A549 (cell line): ENCODE measurements at regions not wholly inside any gene's neighbourhood (a gene's known extent, or its start where the extent isn't known, plus 50 kb on each side); places are given as distances from the start of the nearest gene placed in this dataset.

Source experiments
- ATAC-seq, 2 experiments: fragments of 200-7000 bp in 1 of 2; fragments of >200 bp in 1 of 2; cut with Nextera tagmentation in 1 of 2; cut with Tn5 transposase in 1 of 2; 3 replicates each; pipeline versions ENCODE4 v1.8.0 to v1.9.1; 2018 to 2020; ENCODE audit warnings: mild to moderate bottlenecking in 1 of 2, moderate library complexity in 1 of 2
- CTCF ChIA-PET: fragments of 300-600 bp; sonication (Branson Sonifier 250); formaldehyde crosslinking; extraction: SDS; loops from one replicate; lab custom pipeline; 2021; ENCODE audit warnings: antibody characterized with exemption, inconsistent platforms; lab: Yijun Ruan, JAX
- POLR2A ChIA-PET: fragments of 350-600 bp; formaldehyde crosslinking; extraction: SDS; loops from one replicate; lab custom pipeline; 2021; ENCODE audit warnings: antibody characterized with exemption, inconsistent platforms; lab: Yijun Ruan, JAX
- DNase-seq, 2 experiments: peaks; one replicate each; pipeline versions ENCODE4 v3.0.0 to v3.0.0-alpha.2; 2011 to 2016; ENCODE audit warnings: low read depth in 1 of 2, low spot score in 1 of 2
- FAIRE-seq: peaks from 2 replicates; lab custom pipeline; 2011; peaks lifted over from hg19 to GRCh38; lab: Jason Lieb, UNC
- H3K27ac ChIP-seq, 2 experiments: fragments of >200 bp; sonication (Bioruptor Twin); formaldehyde crosslinking; 3 replicates each; pipeline ENCODE4 v1.5.1; 2016 to 2017
- H3K4me1 ChIP-seq: fragments of >200 bp; sonication (Bioruptor Twin); formaldehyde crosslinking; 3 replicates; pipeline ENCODE4 v1.6.1; 2016
- H3K4me2 ChIP-seq: fragments of >200 bp; sonication (Bioruptor Twin); formaldehyde crosslinking; 3 replicates; pipeline ENCODE4 v1.6.1; 2016
- H3K4me3 ChIP-seq: fragments of >200 bp; sonication (Bioruptor Twin); formaldehyde crosslinking; 3 replicates; pipeline ENCODE4 v1.5.1; 2016
- H3K9me3 ChIP-seq: fragments of >200 bp; sonication (Bioruptor Twin); formaldehyde crosslinking; 3 replicates; pipeline ENCODE4 v1.6.1; 2016
- BHLHE40 ChIP-seq: IDR thresholded peaks from 2 replicates; pipeline ENCODE4 v1.6.1; 2012; ENCODE audit warnings: low read depth, low read length, inconsistent platforms
- CHD4 ChIP-seq: fragments of 200-600 bp; sonication (generic); IDR thresholded peaks from 2 replicates; pipeline ENCODE4 v1.6.1; 2016; ENCODE audit warnings: antibody characterized with exemption, mild to moderate bottlenecking, borderline replicate concordance
- FOSB ChIP-seq: fragments of 250-450 bp; sonication (Bioruptor Pico); IDR thresholded peaks from 2 replicates; pipeline ENCODE4 v1.5.0; 2020; ENCODE audit warnings: mild to moderate bottlenecking, moderate library complexity
- HDAC2 ChIP-seq: fragments of 200-600 bp; sonication (generic); IDR thresholded peaks from 2 replicates; pipeline ENCODE4 v1.6.1; 2016
- HES2 ChIP-seq: fragments of >200 bp; sonication (Bioruptor Twin); formaldehyde crosslinking; IDR thresholded peaks from 2 replicates; pipeline ENCODE4 v1.6.1; 2016
- HMGXB4 ChIP-seq: fragments of 250-450 bp; sonication (Bioruptor Pico); IDR thresholded peaks from 2 replicates; pipeline ENCODE4 v1.5.0; 2021; ENCODE audit warnings: mild to moderate bottlenecking, moderate library complexity, borderline replicate concordance
- HOXA7 ChIP-seq: fragments of 250-450 bp; sonication (Bioruptor Pico); IDR thresholded peaks from 2 replicates; pipeline ENCODE4 v1.5.0; 2020; ENCODE audit warnings: mild to moderate bottlenecking, moderate library complexity
- HOXB13 ChIP-seq: fragments of 250-450 bp; sonication (Bioruptor Pico); IDR thresholded peaks from 2 replicates; pipeline ENCODE4 v1.5.0; 2020; ENCODE audit warnings: low read depth, mild to moderate bottlenecking, moderate library complexity
- JUN ChIP-seq, 2 experiments: fragments of >200 bp; sonication (Bioruptor Twin); formaldehyde crosslinking; IDR thresholded peaks; 2 replicates in 1 of 2; 3 replicates in 1 of 2; pipeline ENCODE4 v1.6.1; 2016 to 2017
- KDM5A ChIP-seq: fragments of 200-600 bp; sonication (generic); IDR thresholded peaks from 2 replicates; pipeline ENCODE4 v1.6.1; 2016; ENCODE audit warnings: antibody characterized with exemption, mild to moderate bottlenecking
- MAFK ChIP-seq: fragments of 450-650 bp; IDR thresholded peaks from 2 replicates; pipeline ENCODE4 v1.6.1; 2014; ENCODE audit not compliant: partially characterized antibody
- MAX ChIP-seq: IDR thresholded peaks from 2 replicates; pipeline ENCODE4 v1.6.1; 2012
- NR3C1 ChIP-seq: fragments of >200 bp; sonication (Bioruptor Twin); formaldehyde crosslinking; IDR thresholded peaks from 3 replicates; pipeline ENCODE4 v1.6.1; 2017
- POLR2AphosphoS2 ChIP-seq: conservative IDR thresholded peaks from 2 replicates; pipeline ENCODE4 v1.6.1; 2012; ENCODE audit warnings: low read length, improper control_type of control experiment, inconsistent platforms
- RAD21 ChIP-seq, 2 experiments: fragments of >200 bp in 1 of 2; sonication (Bioruptor Twin) in 1 of 2; formaldehyde crosslinking in 1 of 2; IDR thresholded peaks in 1 of 2; conservative IDR thresholded peaks in 1 of 2; 2 replicates in 1 of 2; 3 replicates in 1 of 2; pipeline ENCODE4 v1.6.1; 2012 to 2018; ENCODE audit warnings: inconsistent platforms in 1 of 2
- RCOR1 ChIP-seq: fragments of 150-350 bp; IDR thresholded peaks from 2 replicates; pipeline ENCODE4 v1.6.1; 2014; ENCODE audit warnings: antibody characterized with exemption, low read length, low read depth
- TFCP2L1 ChIP-seq: fragments of 250-450 bp; sonication (Bioruptor Pico); IDR thresholded peaks from 2 replicates; pipeline ENCODE4 v1.5.0; 2021; ENCODE audit warnings: mild to moderate bottlenecking
- USF2 ChIP-seq: fragments of 450-650 bp; IDR thresholded peaks from 2 replicates; pipeline ENCODE4 v1.6.1; 2014; ENCODE audit warnings: antibody characterized with exemption
- WGBS: methylation state at CpG from one replicate; pipeline ENCODE4 v1.1.6; 2017; ENCODE audit errors: missing lambda C conversion rate; 5-methylcytosine and 5-hydroxymethylcytosine counted together
- TF ChIP-seq, protein P1 (sequence below): IDR thresholded peaks from 2 replicates; pipeline ENCODE4 v1.6.1; 2012
- TF ChIP-seq, protein P2 (sequence below): fragments of 200-600 bp; sonication (generic); IDR thresholded peaks from 2 replicates; pipeline ENCODE4 v1.6.1; 2016; ENCODE audit warnings: antibody characterized with exemption, mild to moderate bottlenecking, moderate library complexity
- TF ChIP-seq, protein P3 (sequence below): fragments of >200 bp; sonication (Bioruptor Twin); formaldehyde crosslinking; IDR thresholded peaks from 3 replicates; pipeline ENCODE4 v1.6.1; 2016
- TF ChIP-seq, protein P4 (sequence below): IDR thresholded peaks from 2 replicates; pipeline ENCODE4 v1.6.1; 2012; ENCODE audit warnings: low read depth, borderline replicate concordance

GRCh38 chr5:103450333-103451061 is 112.1 kb downstream of the NUDT12 start:
- TF ChIP-seq USF2 (no peak), POLR2AphosphoS2 (no peak), CHD4 (no peak), JUN (IDR thresholded peaks at IDR 0.05) (no peak), NR3C1 (no peak), HMGXB4 (CRISPR knock-in tag) (no peak), MAFK (no peak), HOXA7 (CRISPR knock-in tag) (no peak), TFCP2L1 (no peak), RAD21 (conservative IDR thresholded peaks at IDR 0.05 in 1 of 2, IDR thresholded peaks at IDR 0.05 in 1 of 2) (no peak)
- TF ChIP-seq, protein P1, sequence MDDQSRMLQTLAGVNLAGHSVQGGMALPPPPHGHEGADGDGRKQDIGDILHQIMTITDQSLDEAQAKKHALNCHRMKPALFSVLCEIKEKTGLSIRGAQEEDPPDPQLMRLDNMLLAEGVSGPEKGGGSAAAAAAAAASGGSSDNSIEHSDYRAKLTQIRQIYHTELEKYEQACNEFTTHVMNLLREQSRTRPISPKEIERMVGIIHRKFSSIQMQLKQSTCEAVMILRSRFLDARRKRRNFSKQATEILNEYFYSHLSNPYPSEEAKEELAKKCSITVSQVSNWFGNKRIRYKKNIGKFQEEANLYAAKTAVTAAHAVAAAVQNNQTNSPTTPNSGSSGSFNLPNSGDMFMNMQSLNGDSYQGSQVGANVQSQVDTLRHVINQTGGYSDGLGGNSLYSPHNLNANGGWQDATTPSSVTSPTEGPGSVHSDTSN = no peak
- TF ChIP-seq, protein P2, sequence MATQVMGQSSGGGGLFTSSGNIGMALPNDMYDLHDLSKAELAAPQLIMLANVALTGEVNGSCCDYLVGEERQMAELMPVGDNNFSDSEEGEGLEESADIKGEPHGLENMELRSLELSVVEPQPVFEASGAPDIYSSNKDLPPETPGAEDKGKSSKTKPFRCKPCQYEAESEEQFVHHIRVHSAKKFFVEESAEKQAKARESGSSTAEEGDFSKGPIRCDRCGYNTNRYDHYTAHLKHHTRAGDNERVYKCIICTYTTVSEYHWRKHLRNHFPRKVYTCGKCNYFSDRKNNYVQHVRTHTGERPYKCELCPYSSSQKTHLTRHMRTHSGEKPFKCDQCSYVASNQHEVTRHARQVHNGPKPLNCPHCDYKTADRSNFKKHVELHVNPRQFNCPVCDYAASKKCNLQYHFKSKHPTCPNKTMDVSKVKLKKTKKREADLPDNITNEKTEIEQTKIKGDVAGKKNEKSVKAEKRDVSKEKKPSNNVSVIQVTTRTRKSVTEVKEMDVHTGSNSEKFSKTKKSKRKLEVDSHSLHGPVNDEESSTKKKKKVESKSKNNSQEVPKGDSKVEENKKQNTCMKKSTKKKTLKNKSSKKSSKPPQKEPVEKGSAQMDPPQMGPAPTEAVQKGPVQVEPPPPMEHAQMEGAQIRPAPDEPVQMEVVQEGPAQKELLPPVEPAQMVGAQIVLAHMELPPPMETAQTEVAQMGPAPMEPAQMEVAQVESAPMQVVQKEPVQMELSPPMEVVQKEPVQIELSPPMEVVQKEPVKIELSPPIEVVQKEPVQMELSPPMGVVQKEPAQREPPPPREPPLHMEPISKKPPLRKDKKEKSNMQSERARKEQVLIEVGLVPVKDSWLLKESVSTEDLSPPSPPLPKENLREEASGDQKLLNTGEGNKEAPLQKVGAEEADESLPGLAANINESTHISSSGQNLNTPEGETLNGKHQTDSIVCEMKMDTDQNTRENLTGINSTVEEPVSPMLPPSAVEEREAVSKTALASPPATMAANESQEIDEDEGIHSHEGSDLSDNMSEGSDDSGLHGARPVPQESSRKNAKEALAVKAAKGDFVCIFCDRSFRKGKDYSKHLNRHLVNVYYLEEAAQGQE = no peak
- TF ChIP-seq, protein P3, sequence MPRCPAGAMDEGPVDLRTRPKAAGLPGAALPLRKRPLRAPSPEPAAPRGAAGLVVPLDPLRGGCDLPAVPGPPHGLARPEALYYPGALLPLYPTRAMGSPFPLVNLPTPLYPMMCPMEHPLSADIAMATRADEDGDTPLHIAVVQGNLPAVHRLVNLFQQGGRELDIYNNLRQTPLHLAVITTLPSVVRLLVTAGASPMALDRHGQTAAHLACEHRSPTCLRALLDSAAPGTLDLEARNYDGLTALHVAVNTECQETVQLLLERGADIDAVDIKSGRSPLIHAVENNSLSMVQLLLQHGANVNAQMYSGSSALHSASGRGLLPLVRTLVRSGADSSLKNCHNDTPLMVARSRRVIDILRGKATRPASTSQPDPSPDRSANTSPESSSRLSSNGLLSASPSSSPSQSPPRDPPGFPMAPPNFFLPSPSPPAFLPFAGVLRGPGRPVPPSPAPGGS = no peak
- no peak for DNase-seq
- peak; percentile 47 to 51; a peak in 3 of 6 replicates for ATAC-seq
- H3K4me3 ChIP-seq = no peak overlapping the region
- no peak overlapping the region for H3K4me2 ChIP-seq
- no peak for FAIRE-seq
- no peaks in the 10 kb centered on the region for H3K9me3 ChIP-seq
- H3K4me1 ChIP-seq = no peaks in the 10 kb centered on the region
- ChIA-PET POLR2A (no interaction called here), CTCF (interaction anchor here (0.8 kb wide), 1 partner anchor 8 kb away, joined by 3 read pairs; no protein-coding TSS in a partner anchor)
- no peak overlapping the region for H3K27ac ChIP-seq
- 16% methylated on average over 4 of the region's 4 CpGs for WGBS

- Histone ChIP-seq H3K4me3 (no peak overlapping the region), H3K4me2 (no peak overlapping the region), H3K27ac (no peak overlapping the region), H3K9me3 (no peaks in the 10 kb centered on the region), H3K4me1 (no peaks in the 10 kb centered on the region)
- FAIRE-seq = no peak
- 29% methylated on average over 3 of the region's 3 CpGs for WGBS
- ChIA-PET POLR2A (no interaction called here), CTCF (no interaction called here)
- ATAC-seq = no peak
- DNase-seq = no peak
- TF ChIP-seq RAD21 (conservative IDR thresholded peaks at IDR 0.05 in 1 of 2, IDR thresholded peaks at IDR 0.05 in 1 of 2) = no peak
- no peak for TF ChIP-seq HES2
- no peak for TF ChIP-seq NR3C1
- TF ChIP-seq, protein P4, sequence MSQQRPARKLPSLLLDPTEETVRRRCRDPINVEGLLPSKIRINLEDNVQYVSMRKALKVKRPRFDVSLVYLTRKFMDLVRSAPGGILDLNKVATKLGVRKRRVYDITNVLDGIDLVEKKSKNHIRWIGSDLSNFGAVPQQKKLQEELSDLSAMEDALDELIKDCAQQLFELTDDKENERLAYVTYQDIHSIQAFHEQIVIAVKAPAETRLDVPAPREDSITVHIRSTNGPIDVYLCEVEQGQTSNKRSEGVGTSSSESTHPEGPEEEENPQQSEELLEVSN = no peak
- no peak for TF ChIP-seq FOSB (CRISPR knock-in tag)
- TF ChIP-seq, protein P2 = no peak
- TF ChIP-seq KDM5A = no peak
- TF ChIP-seq RCOR1 = no peak
- TF ChIP-seq HOXB13 (CRISPR knock-in tag) = no peak
- no peak for TF ChIP-seq MAX
- TF ChIP-seq BHLHE40 = no peak
- TF ChIP-seq HDAC2 = no peak
Measured at GRCh38 chr5:103446813-103447212, 115.8 kb downstream of the NUDT12 start.
